K562 (cell line): ENCODE measurements at regions not wholly inside any gene's neighbourhood (a gene's known extent, or its start where the extent isn't known, plus 50 kb on each side); places are given as distances from the start of the nearest gene placed in this dataset.

Experiments used
- ATAC-seq: fragments of 200-7000 bp; cut with Tn5 transposase; 3 replicates; pipeline ENCODE4 v1.9.1; 2020; ENCODE audit warnings: moderate library complexity
- BruUV-seq: library from RNA; stranded (reverse); fragments of 400-500 nt; replicated peaks from 2 replicates; lab custom pipeline; 2021; lab: Mats Ljungman, UMichigan
- CTCF ChIA-PET: fragments of 300-600 bp; formaldehyde crosslinking; extraction: SDS; loops from one replicate; lab custom pipeline; 2021; ENCODE audit warnings: low intra/inter-chr PET ratio; lab: Yijun Ruan, JAX
- POLR2A ChIA-PET: fragments of 300-600, 350-650 bp; sonication (Branson Sonifier 250); formaldehyde crosslinking; extraction: SDS; loops from one replicate; lab custom pipeline; 2021; ENCODE audit warnings: antibody characterized with exemption, inconsistent platforms; lab: Yijun Ruan, JAX
- DNase-seq, 4 experiments: peaks; one replicate each; pipeline versions ENCODE4 v3.0.0 to v3.0.0-alpha.2; 2011 to 2018; ENCODE audit warnings: low spot score in 3 of 4, mixed read lengths in 3 of 4; ENCODE audit errors: extremely low read depth in 1 of 4
- FAIRE-seq: peaks from 2 replicates; lab custom pipeline; 2011; peaks lifted over from hg19 to GRCh38; lab: Jason Lieb, UNC
- H2AFZ ChIP-seq: 2 replicates; pipeline ENCODE4 v1.6.0; 2011; ENCODE audit warnings: low read depth, low read length, control low read depth, inconsistent platforms
- H3K27ac ChIP-seq: fragments of 200-600 bp; 3 replicates; pipeline ENCODE4 v1.8.0; 2011; ENCODE audit warnings: low read depth, mild to moderate bottlenecking, control low read depth, inconsistent platforms, low read length, moderate library complexity, mixed read lengths; ENCODE audit errors: extremely low read depth
- H3K27me3 ChIP-seq, 2 experiments: fragments of 300-600 bp in 1 of 2; 2 replicates in 1 of 2; 3 replicates in 1 of 2; pipeline versions ENCODE4 v1.6.0 to v1.8.0; 2011; ENCODE audit warnings: inconsistent platforms in 2 of 2, low read length in 2 of 2, mild to moderate bottlenecking in 1 of 2, mixed read lengths in 1 of 2, moderate library complexity in 1 of 2; ENCODE audit not compliant: control insufficient read depth in 2 of 2, insufficient read depth in 2 of 2
- H3K36me3 ChIP-seq: fragments of 300-600 bp; 3 replicates; pipeline ENCODE4 v1.8.0; 2011; ENCODE audit warnings: mild to moderate bottlenecking, low read length, inconsistent platforms; ENCODE audit not compliant: control insufficient read depth, insufficient read depth
- H3K4me1 ChIP-seq, 2 experiments: fragments of 200-600 bp in 1 of 2; replicated peaks in 1 of 2; 2 replicates in 1 of 2; 3 replicates in 1 of 2; pipeline versions ENCODE4 v1.5.1 to v1.8.0; 2011; ENCODE audit warnings: inconsistent platforms in 2 of 2, low read length in 2 of 2, mild to moderate bottlenecking in 1 of 2, mixed read lengths in 1 of 2, moderate library complexity in 1 of 2; ENCODE audit not compliant: control insufficient read depth in 2 of 2, insufficient read depth in 2 of 2
- H3K4me2 ChIP-seq: 2 replicates; pipeline ENCODE4 v1.6.1; 2011; ENCODE audit warnings: low read length, control low read depth, inconsistent platforms, mixed read lengths; ENCODE audit not compliant: insufficient read depth
- H3K4me3 ChIP-seq: fragments of 200-600 bp; sonication (generic), shearing (Covaris generic); 2 replicates; pipeline ENCODE4 v1.5.1; 2016; ENCODE audit warnings: control low read depth, inconsistent platforms
- H3K79me2 ChIP-seq: fragments of 200-600 bp; 3 replicates; pipeline ENCODE4 v1.8.0; 2011; ENCODE audit warnings: low read length, inconsistent platforms; ENCODE audit not compliant: control insufficient read depth, insufficient read depth
- H3K9ac ChIP-seq, 2 experiments: 2 replicates each; pipeline versions ENCODE4 v1.6.0 to v1.6.1; 2011; ENCODE audit warnings: low read depth in 2 of 2, low read length in 2 of 2, control low read depth in 1 of 2, inconsistent platforms in 1 of 2, mild to moderate bottlenecking in 1 of 2, mixed read lengths in 1 of 2; ENCODE audit not compliant: insufficient read depth in 1 of 2
- H3K9me1 ChIP-seq: one replicate; pipeline ENCODE4 v1.6.0; 2011; ENCODE audit warnings: inconsistent platforms, mild to moderate bottlenecking, low read length, moderate library complexity; ENCODE audit not compliant: control insufficient read depth, insufficient read depth
- H3K9me3 ChIP-seq: replicated peaks from 2 replicates; pipeline ENCODE4 v1.5.1; 2011; ENCODE audit warnings: low read depth, low read length, inconsistent platforms; ENCODE audit not compliant: control insufficient read depth, insufficient read depth
- H4K20me1 ChIP-seq: replicated peaks from 2 replicates; pipeline ENCODE4 v1.6.1; 2011; ENCODE audit warnings: low read length, inconsistent platforms, mixed read lengths; ENCODE audit not compliant: control insufficient read depth, insufficient read depth
- EP300 ChIP-seq: IDR thresholded peaks from 2 replicates; pipeline ENCODE4 v1.6.1; 2012; ENCODE audit warnings: low read length, improper control_type of control experiment
- MAFF ChIP-seq: IDR thresholded peaks from 2 replicates; pipeline ENCODE4 v1.6.1; 2012; ENCODE audit warnings: low read length, improper control_type of control experiment
- NCOA6 ChIP-seq: fragments of 450-650 bp; IDR thresholded peaks from 2 replicates; pipeline ENCODE4 v1.6.1; 2017; ENCODE audit warnings: mild to moderate bottlenecking
- PRDM10 ChIP-seq: fragments of 450-650 bp; IDR thresholded peaks from 2 replicates; pipeline ENCODE4 v1.6.1; 2018; ENCODE audit not compliant: partially characterized antibody
- RBBP5 ChIP-seq: fragments of 200-600 bp; sonication (generic); IDR thresholded peaks from 2 replicates; pipeline ENCODE4 v1.6.1; 2012; ENCODE audit warnings: borderline replicate concordance, mild to moderate bottlenecking, low read length, control low read depth, inconsistent platforms; ENCODE audit not compliant: insufficient read depth, poor library complexity, severe bottlenecking
- TBP ChIP-seq: optimal IDR thresholded peaks from 2 replicates; pipeline ENCODE3; 2011; ENCODE audit warnings: low read depth, low read length, improper control_type of control experiment
- WGBS: fragments of 100-300 bp; shearing (Covaris generic); methylation state at CpG from one replicate; pipeline ENCODE4 v1.1.6; 2016; ENCODE audit warnings: low coverage, mixed read lengths; ENCODE audit not compliant: insufficient coverage; ENCODE audit errors: missing lambda C conversion rate; 5-methylcytosine and 5-hydroxymethylcytosine counted together
- in situ Hi-C: fragments of 300-500 bp; cut with MboI; formaldehyde crosslinking; loops from 4 replicates; pipeline ENCODE4 v1.15.0; 2018; ENCODE audit warnings: inconsistent platforms, mixed read lengths
- intact Hi-C: fragments of 100-400 bp; cut with micrococcal nuclease; formaldehyde crosslinking; loops from 2 replicates; pipeline ENCODE4 v1.14.2; 2022
- TF ChIP-seq, protein P1 (sequence below): fragments of 250-450 bp; sonication (Bioruptor Pico); IDR thresholded peaks from 2 replicates; pipeline ENCODE4 v1.4.0; 2020
- TF ChIP-seq, protein P2 (sequence below): fragments of 200-400 bp; formaldehyde crosslinking; IDR thresholded peaks from 2 replicates; pipeline ENCODE4 v1.6.1; 2017; ENCODE audit warnings: mild to moderate bottlenecking, low read depth, low read length, moderate library complexity
- TF ChIP-seq, protein P3 (sequence below): fragments of 200-800 bp; sonication (Bioruptor generic); IDR thresholded peaks from 2 replicates; pipeline ENCODE4 v1.6.1; 2016; ENCODE audit warnings: missing genetic modification characterization, missing compliant biosample characterization

GRCh38 chr7:13293264-13294002, 606.0 kb downstream of the ARL4A start:
- in situ Hi-C loops (no loop called here), intact Hi-C loops (no loop called here)
- H3K9me1 ChIP-seq: no peaks in the 10 kb centered on the region
- no peaks in the 10 kb centered on the region for H3K79me2 ChIP-seq
- POLR2A ChIA-PET: no interaction called here
- BruUV-seq: no TSS peak
- 0% methylated on average over 2 of the region's 2 CpGs for WGBS
- TF ChIP-seq RBBP5 (no peak), EP300 (no peak), NCOA6 (no peak), MAFF (no peak), PRDM10 (no peak), TBP (no peak)
- TF ChIP-seq, protein P1, sequence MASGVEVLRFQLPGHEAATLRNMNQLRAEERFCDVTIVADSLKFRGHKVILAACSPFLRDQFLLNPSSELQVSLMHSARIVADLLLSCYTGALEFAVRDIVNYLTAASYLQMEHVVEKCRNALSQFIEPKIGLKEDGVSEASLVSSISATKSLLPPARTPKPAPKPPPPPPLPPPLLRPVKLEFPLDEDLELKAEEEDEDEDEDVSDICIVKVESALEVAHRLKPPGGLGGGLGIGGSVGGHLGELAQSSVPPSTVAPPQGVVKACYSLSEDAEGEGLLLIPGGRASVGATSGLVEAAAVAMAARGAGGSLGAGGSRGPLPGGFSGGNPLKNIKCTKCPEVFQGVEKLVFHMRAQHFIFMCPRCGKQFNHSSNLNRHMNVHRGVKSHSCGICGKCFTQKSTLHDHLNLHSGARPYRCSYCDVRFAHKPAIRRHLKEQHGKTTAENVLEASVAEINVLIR (CRISPR knock-in tag): no peak
- TF ChIP-seq, protein P2, sequence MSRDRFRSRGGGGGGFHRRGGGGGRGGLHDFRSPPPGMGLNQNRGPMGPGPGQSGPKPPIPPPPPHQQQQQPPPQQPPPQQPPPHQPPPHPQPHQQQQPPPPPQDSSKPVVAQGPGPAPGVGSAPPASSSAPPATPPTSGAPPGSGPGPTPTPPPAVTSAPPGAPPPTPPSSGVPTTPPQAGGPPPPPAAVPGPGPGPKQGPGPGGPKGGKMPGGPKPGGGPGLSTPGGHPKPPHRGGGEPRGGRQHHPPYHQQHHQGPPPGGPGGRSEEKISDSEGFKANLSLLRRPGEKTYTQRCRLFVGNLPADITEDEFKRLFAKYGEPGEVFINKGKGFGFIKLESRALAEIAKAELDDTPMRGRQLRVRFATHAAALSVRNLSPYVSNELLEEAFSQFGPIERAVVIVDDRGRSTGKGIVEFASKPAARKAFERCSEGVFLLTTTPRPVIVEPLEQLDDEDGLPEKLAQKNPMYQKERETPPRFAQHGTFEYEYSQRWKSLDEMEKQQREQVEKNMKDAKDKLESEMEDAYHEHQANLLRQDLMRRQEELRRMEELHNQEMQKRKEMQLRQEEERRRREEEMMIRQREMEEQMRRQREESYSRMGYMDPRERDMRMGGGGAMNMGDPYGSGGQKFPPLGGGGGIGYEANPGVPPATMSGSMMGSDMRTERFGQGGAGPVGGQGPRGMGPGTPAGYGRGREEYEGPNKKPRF: no peak
- TF ChIP-seq, protein P3, sequence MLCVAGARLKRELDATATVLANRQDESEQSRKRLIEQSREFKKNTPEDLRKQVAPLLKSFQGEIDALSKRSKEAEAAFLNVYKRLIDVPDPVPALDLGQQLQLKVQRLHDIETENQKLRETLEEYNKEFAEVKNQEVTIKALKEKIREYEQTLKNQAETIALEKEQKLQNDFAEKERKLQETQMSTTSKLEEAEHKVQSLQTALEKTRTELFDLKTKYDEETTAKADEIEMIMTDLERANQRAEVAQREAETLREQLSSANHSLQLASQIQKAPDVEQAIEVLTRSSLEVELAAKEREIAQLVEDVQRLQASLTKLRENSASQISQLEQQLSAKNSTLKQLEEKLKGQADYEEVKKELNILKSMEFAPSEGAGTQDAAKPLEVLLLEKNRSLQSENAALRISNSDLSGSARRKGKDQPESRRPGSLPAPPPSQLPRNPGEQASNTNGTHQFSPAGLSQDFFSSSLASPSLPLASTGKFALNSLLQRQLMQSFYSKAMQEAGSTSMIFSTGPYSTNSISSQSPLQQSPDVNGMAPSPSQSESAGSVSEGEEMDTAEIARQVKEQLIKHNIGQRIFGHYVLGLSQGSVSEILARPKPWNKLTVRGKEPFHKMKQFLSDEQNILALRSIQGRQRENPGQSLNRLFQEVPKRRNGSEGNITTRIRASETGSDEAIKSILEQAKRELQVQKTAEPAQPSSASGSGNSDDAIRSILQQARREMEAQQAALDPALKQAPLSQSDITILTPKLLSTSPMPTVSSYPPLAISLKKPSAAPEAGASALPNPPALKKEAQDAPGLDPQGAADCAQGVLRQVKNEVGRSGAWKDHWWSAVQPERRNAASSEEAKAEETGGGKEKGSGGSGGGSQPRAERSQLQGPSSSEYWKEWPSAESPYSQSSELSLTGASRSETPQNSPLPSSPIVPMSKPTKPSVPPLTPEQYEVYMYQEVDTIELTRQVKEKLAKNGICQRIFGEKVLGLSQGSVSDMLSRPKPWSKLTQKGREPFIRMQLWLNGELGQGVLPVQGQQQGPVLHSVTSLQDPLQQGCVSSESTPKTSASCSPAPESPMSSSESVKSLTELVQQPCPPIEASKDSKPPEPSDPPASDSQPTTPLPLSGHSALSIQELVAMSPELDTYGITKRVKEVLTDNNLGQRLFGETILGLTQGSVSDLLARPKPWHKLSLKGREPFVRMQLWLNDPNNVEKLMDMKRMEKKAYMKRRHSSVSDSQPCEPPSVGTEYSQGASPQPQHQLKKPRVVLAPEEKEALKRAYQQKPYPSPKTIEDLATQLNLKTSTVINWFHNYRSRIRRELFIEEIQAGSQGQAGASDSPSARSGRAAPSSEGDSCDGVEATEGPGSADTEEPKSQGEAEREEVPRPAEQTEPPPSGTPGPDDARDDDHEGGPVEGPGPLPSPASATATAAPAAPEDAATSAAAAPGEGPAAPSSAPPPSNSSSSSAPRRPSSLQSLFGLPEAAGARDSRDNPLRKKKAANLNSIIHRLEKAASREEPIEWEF (CRISPR knock-in tag): no peak
- DNase-seq (no peak), FAIRE-seq (no peak), ATAC-seq (no peak)
- no peaks in the 10 kb centered on the region for H3K9me3 ChIP-seq
- H3K4me3 ChIP-seq: no peak overlapping the region
- no peak overlapping the region for H3K4me2 ChIP-seq
- CTCF ChIA-PET: no interaction called here
- H3K27me3 ChIP-seq: no peaks in the 10 kb centered on the region
- H2AFZ ChIP-seq: no peak overlapping the region
- H3K27ac ChIP-seq: no peak overlapping the region
- H4K20me1 ChIP-seq: no peaks in the 10 kb centered on the region
- H3K36me3 ChIP-seq: no peaks in the 10 kb centered on the region
- H3K4me1 ChIP-seq: no peaks in the 10 kb centered on the region
- no peak overlapping the region for H3K9ac ChIP-seq
